Esophagus muscularis mucosa (tissue), 3 donors: ENCODE measurements at regions not wholly inside any gene's neighbourhood (a gene's known extent, or its start where the extent isn't known, plus 50 kb on each side); places are given as distances from the start of the nearest gene placed in this dataset.

Source experiments
- CTCF ChIP-seq, 3 experiments: fragments of 200-600 bp in 2 of 3; fragments of 450-650 bp in 1 of 3; sonication (generic) in 2 of 3; IDR thresholded peaks; one replicate each; pipeline ENCODE4 v1.5.1; 2017 to 2019; ENCODE audit warnings: antibody characterized with exemption in 3 of 3, mild to moderate bottlenecking in 2 of 3, moderate library complexity in 1 of 3
- POLR2A ChIP-seq: fragments of 450-650 bp; IDR thresholded peaks from one replicate; pipeline ENCODE4 v1.6.1; 2017; ENCODE audit warnings: antibody characterized with exemption, moderate library complexity, mild to moderate bottlenecking, low read depth
- POLR2AphosphoS5 ChIP-seq, 2 donors: sonication (generic); formaldehyde crosslinking; IDR thresholded peaks; one replicate each; pipeline ENCODE4 v1.6.1; 2017; ENCODE audit warnings: antibody characterized with exemption in 2 of 2

GRCh38 chr16:63983401-63983800 lies 1138.5 kb downstream of the CDH11 start:
- TF ChIP-seq POLR2AphosphoS5 (IDR thresholded peaks at IDR 0.05) (no peak), CTCF (IDR thresholded peaks at IDR 0.05) (no peak), POLR2A (no peak)
